GM12892 (cell line): ENCODE measurements at regions not wholly inside any gene's neighbourhood (a gene's known extent, or its start where the extent isn't known, plus 50 kb on each side); places are given as distances from the start of the nearest gene placed in this dataset.

Source experiments
- POLR2A ChIP-seq: IDR thresholded peaks from 2 replicates; pipeline ENCODE4 v1.6.1; 2011; ENCODE audit warnings: low read depth, low read length, control low read depth
- POLR2AphosphoS5 ChIP-seq: IDR thresholded peaks from 2 replicates; pipeline ENCODE4 v1.6.1; 2011; ENCODE audit warnings: low read depth, low read length, control low read depth

- TF ChIP-seq POLR2AphosphoS5 (no peak), POLR2A (no peak)
Measured at GRCh38 chr2:67808112-67808511, 254.7 kb downstream of the C1D start.
